SK-N-DZ (cell line): ENCODE measurements at regions not wholly inside any gene's neighbourhood (a gene's known extent, or its start where the extent isn't known, plus 50 kb on each side); places are given as distances from the start of the nearest gene placed in this dataset.

ENCODE experiments used
- DNase-seq: peaks from one replicate; pipeline ENCODE4 v3.0.0-alpha.2; 2015; ENCODE audit warnings: low spot score

DNA sequence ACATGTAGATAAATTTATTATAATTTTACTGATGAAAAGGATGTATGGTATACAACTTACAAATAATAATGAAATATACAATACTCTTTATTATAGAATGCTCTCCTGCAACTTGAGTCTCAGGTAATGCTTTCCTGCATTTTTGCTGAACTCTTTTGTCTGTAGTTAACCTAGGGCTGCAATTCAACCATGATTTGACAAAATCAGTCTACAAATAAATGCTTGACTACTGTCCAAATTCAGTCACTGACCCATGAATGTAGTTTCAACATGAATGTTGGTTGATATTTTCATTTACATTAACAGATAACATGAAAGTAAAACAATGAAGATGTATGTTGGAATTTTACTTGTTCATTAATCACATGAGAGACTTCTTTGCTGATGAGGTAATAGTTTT lies 320.9 kb downstream of the ZSWIM6 start:
- no peak for DNase-seq

DNA sequence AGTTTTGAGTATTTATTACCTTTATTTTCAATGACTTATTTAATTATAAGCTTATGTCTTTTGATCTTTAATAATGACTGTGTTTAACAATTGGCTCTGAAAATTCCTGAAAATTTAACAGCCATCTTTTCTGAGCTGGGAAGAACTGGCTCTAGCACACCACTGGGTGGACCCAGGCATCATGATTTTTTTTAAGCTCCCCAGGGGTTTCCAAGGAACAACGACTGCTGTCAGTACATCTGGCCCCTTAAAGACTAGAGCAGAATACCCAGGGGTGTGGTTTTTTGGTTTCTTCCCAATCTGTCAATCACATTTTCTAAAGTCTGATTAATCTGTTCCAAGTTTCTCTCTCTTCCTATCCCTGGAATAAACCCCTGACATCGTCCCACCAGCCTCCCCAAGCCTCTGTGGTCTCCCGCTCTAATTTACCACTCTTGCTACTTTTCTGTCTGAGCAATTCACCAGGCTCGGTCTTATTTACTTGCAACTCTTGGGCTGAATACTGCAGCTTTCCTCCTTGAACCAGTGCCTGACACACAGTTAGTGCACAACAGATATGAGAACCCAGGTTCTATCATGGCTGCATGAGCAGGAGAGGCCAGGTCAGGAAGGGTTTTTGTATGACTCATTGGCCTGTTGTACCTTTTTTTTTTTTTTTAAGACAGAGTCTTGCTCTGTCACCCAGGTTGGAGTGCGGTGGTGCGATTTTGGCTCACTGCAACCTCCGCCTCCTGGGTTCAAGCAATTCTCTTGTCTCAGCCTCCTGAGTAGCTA lies 321.9 kb downstream of the ZSWIM6 start:
- DNase-seq: no peak

DNA sequence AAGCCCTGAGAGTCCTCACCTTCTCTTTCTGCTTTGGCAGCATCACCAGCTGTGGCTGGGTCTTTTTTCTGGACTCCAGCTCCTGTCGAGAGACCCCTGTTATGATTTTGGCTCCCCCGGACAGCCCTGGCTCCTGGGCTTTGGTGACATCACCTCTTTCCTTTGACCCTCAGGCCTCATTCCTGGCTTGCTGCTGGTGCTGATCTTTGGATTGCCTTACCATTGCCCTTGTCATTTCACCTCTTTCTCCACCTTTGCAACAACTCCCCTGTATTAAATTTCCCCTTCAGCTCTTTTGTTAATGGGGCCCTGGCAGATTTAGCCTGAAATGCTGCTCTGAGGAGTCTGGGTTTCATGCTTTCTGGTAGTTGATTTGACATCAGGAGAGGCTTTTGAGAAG lies 322.8 kb downstream of the ZSWIM6 start:
- DNase-seq: no peak

DNA sequence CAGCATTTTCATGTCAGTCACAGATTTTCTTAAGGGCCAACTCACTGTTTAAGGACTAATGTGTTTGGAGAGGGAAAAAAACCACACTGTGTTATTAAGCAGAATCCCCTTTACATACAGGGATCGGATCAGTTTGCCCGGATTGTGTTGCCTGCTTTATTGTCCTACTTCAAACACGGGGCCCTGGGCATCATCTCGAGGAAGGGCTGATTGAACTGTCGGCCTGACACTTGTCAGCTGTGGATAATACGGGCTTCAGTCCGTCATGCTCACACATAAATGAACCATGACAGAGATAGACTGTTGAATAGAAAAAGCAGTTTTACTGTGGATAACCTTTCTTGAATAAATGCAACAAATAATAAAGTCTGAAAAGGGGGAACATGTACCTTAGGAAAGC lies 325.0 kb downstream of the ZSWIM6 start:
- DNase-seq: no peak

DNA sequence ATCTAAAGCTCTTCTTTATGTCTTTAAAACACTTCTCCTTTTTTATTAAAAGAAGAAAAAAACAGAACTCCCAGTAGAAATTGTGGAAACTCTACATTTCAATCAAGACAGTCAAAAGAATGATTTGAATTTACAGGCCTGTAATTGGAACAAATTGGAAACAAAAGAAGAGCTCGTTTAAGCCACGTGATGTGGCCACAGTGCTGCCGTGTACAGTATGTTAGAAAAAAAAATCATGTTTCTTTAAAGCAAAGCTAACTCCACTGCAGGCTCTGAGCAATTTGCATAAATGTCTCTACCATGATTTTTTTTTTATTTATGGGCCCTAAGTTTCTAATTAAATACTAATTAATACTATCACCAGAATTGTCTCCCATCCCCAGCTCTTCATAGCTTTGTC lies 325.6 kb downstream of the ZSWIM6 start:
- DNase-seq: no peak

DNA sequence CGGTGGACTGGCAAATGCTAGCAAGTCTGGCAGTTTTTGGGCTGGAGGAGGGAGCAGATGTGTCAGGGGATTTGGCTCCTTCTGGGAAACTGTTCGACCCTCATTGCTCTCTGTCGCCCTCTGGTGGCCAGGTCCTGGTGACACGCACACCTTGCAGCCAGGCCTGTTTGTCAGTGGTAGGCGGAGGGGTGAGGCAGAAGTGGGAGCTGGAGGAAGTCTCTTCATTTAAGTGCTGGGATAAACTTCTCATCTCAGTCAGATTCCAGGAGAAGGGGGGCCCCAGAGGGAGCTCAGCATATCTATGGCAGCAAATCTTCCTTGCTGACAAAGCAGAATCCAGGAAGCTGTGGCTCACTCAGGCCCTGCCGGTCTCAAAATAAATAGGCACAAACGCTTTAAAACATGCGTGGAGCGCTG lies 326.5 kb downstream of the ZSWIM6 start:
- DNase-seq: peak; percentile 81

DNA sequence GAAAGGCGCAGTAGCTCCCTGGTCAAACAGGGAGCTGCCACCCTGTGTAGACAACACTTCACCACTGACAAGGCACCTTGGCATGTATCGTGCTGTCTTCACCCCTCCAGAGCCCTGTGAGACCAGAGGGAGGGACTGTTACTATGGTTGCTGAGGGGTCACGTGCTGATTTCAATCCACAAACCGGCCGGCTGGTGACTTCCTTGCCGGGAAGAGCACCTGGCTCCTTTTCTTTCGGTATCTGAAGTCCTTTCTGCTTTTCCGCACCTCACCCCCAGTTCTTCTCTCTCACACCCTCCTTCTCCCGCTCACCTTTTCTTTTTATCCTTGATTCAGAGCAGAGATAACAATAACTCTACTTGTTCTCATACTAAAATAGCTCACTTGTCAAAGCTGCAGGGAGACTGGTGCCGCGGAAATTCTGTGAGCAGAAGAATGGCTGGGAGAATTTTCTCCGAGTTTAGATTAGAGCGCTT lies 327.2 kb downstream of the ZSWIM6 start:
- no peak for DNase-seq

DNA sequence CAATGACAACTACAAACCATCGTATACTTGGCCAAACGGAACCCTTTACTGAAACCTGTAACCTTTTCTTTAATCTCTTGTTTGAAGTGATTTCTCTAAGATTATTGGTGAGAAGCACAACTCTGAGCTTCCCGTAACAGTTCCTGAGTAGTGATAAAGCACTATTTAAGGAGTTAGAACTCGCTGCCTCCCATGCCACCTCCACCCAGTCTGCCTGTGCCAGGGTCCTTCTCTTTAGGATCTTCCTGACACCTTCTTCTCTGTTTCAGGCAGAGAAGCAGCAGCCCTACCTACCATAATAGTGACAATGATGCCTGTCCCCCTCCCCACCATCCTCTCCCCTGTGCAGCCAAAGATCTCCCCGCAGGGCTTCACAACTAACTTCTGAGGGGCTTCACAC lies 330.6 kb downstream of the ZSWIM6 start:
- DNase-seq: no peak

DNA sequence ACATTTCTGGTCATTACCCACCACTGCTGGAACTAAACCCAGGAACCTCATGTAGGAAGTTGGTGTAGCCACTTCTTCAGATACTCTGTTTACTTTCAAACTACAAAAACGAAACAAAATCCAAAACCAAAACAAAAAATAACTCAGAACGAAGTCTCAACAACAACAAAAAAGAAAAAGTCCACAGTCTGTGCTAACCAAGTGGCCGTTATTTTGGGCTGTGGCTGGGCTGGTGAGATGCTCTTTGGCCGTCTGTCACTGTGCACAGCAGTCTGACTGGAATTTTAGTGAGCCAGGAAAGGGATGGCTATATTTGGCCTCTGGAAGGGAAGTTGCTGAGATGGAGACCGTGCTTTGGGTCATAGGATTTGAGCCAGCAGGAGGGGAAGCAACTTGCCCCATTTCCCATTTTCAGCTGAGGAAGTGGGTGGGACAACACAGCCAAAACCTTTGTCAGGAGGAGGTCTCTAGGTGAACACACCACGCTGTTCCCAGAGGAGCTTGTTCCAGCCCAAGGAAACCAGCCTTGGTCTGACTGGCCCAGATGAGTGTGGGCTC lies 334.1 kb downstream of the ZSWIM6 start:
- no peak for DNase-seq

DNA sequence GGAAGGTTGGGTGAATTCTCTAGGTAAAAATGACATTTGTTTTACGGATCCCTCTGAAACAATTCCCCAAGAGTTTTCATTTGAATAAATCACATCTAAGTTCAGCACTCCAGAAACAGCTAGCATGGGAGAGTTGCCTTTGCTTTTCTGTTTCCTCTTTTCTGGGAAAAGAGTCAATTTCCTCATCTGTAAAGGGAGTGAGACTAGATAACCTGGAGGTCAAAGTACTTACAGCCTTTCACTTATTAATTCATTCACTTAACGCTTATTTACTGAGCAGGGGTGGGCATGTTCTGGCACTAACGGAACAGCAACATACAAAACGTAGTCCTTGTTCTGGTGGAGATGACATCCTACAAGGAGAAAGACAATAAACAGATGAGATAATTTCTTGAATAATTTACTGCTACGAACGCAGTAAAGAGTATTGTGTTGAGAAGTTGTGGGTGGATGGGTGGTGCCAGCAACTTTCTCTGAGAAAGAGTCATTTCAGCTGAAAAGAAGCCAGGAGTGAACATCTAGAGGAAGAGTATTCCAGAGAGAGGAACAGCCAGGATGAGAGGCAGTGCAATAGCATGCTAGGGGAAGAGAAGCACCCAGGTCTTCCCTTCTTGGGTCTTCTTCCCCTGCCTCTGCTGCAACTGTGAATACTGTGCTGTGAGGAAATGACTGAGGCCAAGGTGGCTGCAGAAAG lies 335.6 kb downstream of the ZSWIM6 start:
- no peak for DNase-seq

DNA sequence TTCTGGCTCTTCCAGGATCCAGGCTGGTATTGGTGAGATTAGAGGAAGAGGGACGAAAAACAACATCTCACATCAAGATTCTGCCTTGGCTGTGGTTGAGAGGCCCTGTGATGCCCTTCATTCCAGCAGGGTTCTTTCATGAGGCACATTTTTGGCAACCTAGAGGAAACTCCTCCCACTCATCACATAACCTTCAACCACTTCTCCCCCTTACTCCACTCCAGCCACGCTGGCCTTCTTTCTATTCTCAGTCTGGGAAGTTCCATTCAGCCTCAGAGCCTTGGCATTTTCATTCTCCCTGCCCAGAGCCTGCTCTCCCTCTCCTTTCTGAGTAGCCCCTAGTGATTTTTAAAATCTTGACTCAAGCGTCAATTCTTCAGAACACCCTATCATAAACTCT lies 337.5 kb downstream of the ZSWIM6 start:
- DNase-seq: no peak

DNA sequence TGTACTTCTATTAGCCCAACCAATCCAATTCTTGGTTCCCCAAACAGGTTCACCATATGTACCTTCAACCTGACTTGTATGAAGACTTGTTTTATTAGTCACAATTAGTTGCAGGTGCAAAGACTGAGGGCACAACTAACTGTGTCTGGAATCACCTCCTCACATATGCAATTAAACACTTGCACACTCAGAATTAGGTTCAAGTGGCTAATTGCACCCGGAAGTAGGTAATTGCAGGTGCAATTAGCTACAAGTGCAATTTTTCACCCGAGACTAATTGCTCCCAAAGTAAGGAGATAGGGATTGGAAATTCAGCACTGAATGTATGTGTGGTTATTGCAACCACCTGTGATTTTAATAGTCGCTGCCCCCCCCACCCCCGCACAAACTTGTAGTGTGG lies 338.9 kb downstream of the ZSWIM6 start:
- DNase-seq: no peak

DNA sequence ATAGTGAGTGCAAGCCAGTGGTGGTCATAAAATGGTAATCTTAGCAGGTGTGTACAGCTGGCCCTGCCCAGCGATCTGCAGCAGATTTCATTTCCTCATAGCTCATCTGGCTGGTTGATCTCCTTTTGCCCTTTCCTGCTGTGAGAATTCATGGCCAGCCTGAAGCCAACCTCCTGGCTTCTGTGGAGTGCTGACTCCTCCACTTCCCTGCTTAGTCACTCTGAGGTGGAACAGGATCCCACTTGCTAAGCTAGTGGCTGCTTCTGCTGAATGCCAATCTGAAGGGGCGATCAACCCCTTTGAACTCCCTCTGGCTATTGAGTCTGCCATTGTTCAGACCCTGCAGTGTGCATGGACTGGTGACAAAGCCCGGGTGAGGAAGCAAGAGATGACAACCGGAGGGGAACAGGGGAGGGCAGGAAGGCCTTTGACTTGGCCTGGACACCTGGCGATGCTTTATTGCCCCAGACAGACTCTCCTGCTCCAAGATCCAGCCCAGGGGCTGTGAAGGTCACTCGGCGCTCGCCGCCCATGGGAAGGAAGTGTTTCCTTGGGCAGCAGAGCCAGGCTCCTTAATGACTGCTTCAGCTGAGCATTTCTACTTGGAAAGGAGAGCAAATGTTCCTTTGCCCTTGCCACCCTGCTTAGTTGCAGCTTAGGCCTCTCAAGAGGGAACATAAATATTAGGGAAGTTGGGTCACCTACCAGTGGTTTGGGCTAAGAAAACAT lies 341.1 kb downstream of the ZSWIM6 start:
- no peak for DNase-seq

DNA sequence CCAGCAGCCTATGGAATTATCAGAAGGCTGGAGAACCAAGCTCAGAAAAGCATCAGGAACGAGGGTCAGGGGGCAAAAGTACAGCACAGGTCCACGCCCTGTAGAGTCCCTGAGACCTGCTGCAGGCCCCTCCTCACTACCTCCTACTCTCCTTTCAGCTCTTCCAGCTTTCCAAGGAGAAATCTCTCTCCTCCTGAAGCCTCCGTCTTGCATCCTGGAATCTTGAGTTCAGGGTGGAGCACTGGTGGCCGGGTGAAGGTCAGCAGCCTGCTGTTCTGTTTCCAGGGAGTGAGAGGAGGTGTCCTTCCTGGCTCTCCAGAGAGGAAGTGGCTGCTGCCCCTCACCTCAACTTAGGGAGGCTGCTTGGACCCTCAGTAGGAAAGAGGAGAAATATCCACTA lies 342.3 kb downstream of the ZSWIM6 start:
- no peak for DNase-seq

DNA sequence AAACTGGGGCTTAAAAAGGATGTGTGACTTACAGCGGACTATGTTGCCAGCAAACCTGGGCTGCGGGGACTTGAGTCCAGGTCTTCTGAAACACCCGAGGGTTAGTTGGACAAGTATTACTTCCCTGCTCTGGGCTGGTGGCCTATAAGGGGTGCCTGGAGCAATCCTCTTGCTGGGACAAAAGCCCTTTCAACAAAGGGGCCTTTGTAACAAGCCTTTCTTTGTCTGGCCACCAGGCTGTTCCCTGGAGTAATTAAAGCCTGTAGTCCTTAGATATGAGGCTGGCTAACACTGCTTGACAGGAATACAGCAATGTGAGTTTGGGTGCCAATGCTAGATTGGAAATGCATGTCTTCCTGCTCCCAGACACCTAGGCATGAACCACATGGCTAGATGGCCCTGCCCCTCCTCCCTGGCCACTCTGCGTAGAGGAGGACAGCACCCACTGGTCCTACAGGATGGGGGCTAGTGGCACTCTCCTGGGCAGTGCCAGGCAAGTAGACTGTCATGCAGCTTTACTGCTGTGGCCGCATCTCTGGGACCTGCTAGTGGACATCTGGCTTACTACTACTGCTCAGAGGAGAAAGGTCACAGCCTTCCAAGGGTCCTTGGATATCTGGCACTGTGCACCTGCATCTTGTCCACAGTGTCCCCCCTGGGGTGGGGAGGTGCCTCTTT lies 343.1 kb downstream of the ZSWIM6 start:
- no peak for DNase-seq

DNA sequence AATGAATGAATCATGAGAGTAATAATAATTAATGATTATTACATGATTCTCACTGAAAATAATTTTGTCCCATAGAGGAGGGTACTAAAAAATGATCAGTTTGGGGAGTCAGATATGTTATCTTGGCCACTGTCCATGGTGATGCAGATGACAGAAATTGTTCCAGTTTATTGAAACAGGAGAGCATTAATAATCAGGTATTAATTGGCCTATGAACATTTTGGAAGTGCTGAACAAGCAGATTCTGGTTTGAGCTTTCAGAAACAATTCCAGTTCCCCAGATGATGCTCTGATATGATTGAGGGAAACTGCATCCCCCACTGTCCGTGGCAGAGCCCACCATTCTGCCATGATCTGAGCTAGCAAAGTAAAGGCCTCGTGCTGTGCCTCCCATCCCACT lies 345.2 kb downstream of the ZSWIM6 start:
- no peak for DNase-seq

DNA sequence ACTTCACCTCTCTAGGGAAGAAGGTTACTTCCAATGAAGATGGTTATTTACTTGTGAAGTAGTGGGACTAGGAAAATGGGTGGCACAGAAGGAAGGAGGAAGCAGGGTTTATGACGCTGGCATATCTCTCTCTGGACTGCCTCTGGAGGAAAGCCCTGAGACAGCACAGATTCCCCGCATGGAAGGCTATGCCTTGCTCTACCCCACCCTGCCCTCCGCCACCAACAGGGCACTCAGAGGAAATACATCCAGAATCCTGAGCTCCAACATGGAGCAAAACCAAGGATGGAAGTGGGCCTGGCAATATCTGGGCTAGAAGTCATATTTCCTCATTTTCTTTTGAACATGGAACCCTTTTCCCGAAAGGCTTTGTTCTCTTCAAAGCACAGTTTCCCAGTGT lies 346.9 kb downstream of the ZSWIM6 start:
- DNase-seq: no peak

DNA sequence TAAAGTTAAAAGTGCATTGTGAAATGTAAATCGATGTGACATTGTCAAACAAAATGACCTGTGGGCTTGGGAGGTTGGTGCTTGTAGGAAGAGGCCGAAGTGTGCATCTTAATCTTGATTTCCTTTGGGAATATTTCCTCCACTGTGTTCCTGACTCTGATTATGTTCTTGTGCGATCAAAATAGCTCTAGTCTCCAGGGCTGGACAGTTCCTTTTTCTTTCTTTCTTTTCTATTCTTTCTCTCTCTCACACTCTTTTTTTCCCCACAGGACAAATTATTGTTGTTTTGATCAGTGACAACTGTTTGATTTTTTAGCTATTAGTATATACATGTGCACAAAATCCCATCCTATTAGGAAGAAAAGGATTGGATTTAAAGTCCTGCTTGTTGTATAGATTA lies 347.5 kb downstream of the ZSWIM6 start:
- no peak for DNase-seq

DNA sequence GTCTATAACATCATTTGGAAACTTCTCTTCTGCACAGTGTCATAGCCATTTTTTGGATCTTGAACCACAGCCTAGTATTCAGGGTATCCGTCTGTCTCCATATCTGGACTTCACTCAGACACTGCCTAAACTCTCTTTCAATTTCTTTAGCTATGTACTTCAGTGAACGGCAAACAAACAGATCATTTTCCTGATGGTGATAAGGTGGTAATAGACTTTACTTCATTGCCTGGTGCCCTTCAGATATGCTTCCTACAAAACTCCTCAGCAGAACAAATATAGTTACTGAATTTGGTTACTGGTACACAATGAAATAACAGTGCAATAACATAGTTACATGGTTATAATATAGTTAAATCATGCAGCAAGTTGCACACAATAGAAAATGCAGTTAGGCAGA lies 348.2 kb downstream of the ZSWIM6 start:
- no peak for DNase-seq

DNA sequence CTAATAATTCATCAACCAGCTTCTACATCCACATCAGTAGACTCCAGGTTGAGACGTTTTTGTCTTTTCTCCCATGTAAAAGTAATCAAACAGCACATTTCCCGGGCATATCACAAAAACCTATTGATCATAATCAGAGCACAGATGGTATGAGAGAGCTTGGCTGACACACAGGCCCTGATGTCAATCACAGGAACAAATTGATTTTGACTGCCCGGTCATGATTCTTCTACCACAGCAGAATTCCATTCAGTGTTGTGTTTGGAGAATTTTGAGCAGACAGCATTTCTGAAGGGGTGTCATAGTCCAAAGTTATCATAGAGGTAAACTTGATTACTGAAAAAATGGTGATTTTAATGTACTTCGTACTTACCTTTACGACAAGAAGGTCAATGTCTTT lies 351.1 kb downstream of the ZSWIM6 start:
- DNase-seq: no peak

DNA sequence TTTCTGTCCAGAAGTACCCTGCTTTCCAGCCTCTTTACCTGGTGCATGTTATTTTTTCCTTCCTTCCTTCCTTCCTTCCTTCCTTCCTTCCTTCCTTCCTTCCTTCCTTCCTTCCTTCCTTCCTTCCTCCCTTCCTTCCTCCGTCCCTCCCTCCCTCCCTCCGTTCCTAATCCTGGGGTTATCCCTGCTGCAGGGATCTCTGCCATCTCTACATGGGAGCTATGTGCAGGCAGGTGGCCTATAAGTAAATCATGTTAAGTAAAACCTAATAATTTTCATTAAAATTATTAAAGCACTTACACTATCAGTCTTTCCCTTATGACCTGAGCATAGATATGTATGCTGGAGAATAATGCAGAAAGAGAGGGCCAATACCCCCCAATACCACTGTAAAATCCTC lies 351.9 kb downstream of the ZSWIM6 start:
- no peak for DNase-seq
